H9 (cell line): ENCODE measurements at regions not wholly inside any gene's neighbourhood (a gene's known extent, or its start where the extent isn't known, plus 50 kb on each side); places are given as distances from the start of the nearest gene placed in this dataset.

Experiments
- DNase-seq: peaks from one replicate; pipeline ENCODE4 v3.0.0-alpha.2; 2017
- H2AFZ ChIP-seq: one replicate; pipeline ENCODE4 v1.6.1; 2013; ENCODE audit warnings: mild to moderate bottlenecking, low read length, control low read depth, moderate library complexity
- H2AK5ac ChIP-seq: 2 replicates; pipeline ENCODE4 v1.6.1; 2013; ENCODE audit warnings: low read length, control low read depth, mixed read lengths; ENCODE audit not compliant: insufficient read length
- H2BK120ac ChIP-seq: one replicate; pipeline ENCODE4 v1.6.1; 2013; ENCODE audit warnings: low read depth, mild to moderate bottlenecking, low read length, control low read depth, inconsistent platforms; ENCODE audit not compliant: poor library complexity, severe bottlenecking
- H2BK12ac ChIP-seq: 2 replicates; pipeline ENCODE4 v1.6.1; 2013; ENCODE audit warnings: low read length, control low read depth, mixed read lengths, low read depth; ENCODE audit not compliant: insufficient read length
- H2BK15ac ChIP-seq: 2 replicates; pipeline ENCODE4 v1.6.1; 2013; ENCODE audit warnings: low read depth, low read length, control low read depth
- H2BK20ac ChIP-seq: one replicate; pipeline ENCODE4 v1.6.1; 2013; ENCODE audit warnings: low read depth, mild to moderate bottlenecking, low read length, control low read depth, inconsistent platforms; ENCODE audit not compliant: poor library complexity, severe bottlenecking
- H2BK5ac ChIP-seq: 2 replicates; pipeline ENCODE4 v1.6.1; 2013; ENCODE audit warnings: low read length, control low read depth, mixed read lengths; ENCODE audit not compliant: insufficient read length
- H3K14ac ChIP-seq: 2 replicates; pipeline ENCODE4 v1.6.1; 2013; ENCODE audit warnings: low read length, control low read depth; ENCODE audit not compliant: insufficient read depth
- H3K18ac ChIP-seq: 2 replicates; pipeline ENCODE4 v1.6.1; 2013; ENCODE audit warnings: low read depth, mild to moderate bottlenecking, mixed read lengths, low read length, control low read depth; ENCODE audit not compliant: insufficient read length
- H3K23ac ChIP-seq: 2 replicates; pipeline ENCODE4 v1.6.1; 2013; ENCODE audit warnings: low read length, control low read depth, mixed read lengths, low read depth; ENCODE audit not compliant: insufficient read length
- H3K23me2 ChIP-seq: 2 replicates; pipeline ENCODE4 v1.6.1; 2013; ENCODE audit warnings: low read depth, mild to moderate bottlenecking, mixed read lengths, low read length, control low read depth; ENCODE audit not compliant: insufficient read length, poor library complexity, severe bottlenecking
- H3K27ac ChIP-seq: 2 replicates; pipeline ENCODE4 v1.5.1; 2013; ENCODE audit warnings: low read length, control low read depth, mixed read lengths, low read depth; ENCODE audit not compliant: insufficient read length
- H3K27me3 ChIP-seq: 2 replicates; pipeline ENCODE4 v1.6.1; 2013; ENCODE audit warnings: low read length, control low read depth, inconsistent platforms; ENCODE audit not compliant: insufficient read depth
- H3K4ac ChIP-seq: 2 replicates; pipeline ENCODE4 v1.6.1; 2013; ENCODE audit warnings: low read depth, mild to moderate bottlenecking, control low read depth, inconsistent platforms, low read length, moderate library complexity
- H3K4me1 ChIP-seq: 2 replicates; pipeline ENCODE4 v1.6.1; 2013; ENCODE audit warnings: low read length, control low read depth, inconsistent platforms; ENCODE audit not compliant: insufficient read depth
- H3K4me2 ChIP-seq: 2 replicates; pipeline ENCODE4 v1.6.1; 2013; ENCODE audit warnings: low read length, control low read depth, mixed read lengths; ENCODE audit not compliant: insufficient read length, insufficient read depth
- H3K56ac ChIP-seq: 2 replicates; pipeline ENCODE4 v1.6.1; 2013; ENCODE audit warnings: low read depth, mild to moderate bottlenecking, mixed read lengths, low read length, control low read depth; ENCODE audit not compliant: insufficient read length
- H3K79me1 ChIP-seq: 2 replicates; pipeline ENCODE4 v1.6.1; 2013; ENCODE audit warnings: low read depth, mild to moderate bottlenecking, moderate library complexity, low read length, control low read depth, inconsistent platforms; ENCODE audit not compliant: insufficient read depth, poor library complexity, severe bottlenecking
- H3K79me2 ChIP-seq: 2 replicates; pipeline ENCODE4 v1.6.1; 2013; ENCODE audit warnings: low read length, control low read depth, inconsistent platforms; ENCODE audit not compliant: insufficient read depth
- H3K9ac ChIP-seq: 2 replicates; pipeline ENCODE4 v1.6.1; 2013; ENCODE audit warnings: low read length, control low read depth, mixed read lengths; ENCODE audit not compliant: insufficient read length; ENCODE audit errors: extremely low read depth
- H3K9me3 ChIP-seq: one replicate; pipeline ENCODE4 v1.6.1; 2013; ENCODE audit warnings: low read depth, low read length, inconsistent platforms; ENCODE audit not compliant: control insufficient read depth
- H3T11ph ChIP-seq: one replicate; pipeline ENCODE4 v1.6.1; 2013; ENCODE audit warnings: mild to moderate bottlenecking, low read length, control low read depth, inconsistent platforms
- H4K20me1 ChIP-seq: one replicate; pipeline ENCODE4 v1.6.1; 2013; ENCODE audit not compliant: control insufficient read depth, insufficient read length, insufficient read depth
- H4K5ac ChIP-seq: 2 replicates; pipeline ENCODE4 v1.6.1; 2013; ENCODE audit warnings: low read depth, mild to moderate bottlenecking, mixed read lengths, low read length, control low read depth; ENCODE audit not compliant: insufficient read length
- H4K8ac ChIP-seq: replicated peaks from 2 replicates; pipeline ENCODE4 v1.6.1; 2013; ENCODE audit warnings: low read length, control low read depth, mixed read lengths, low read depth; ENCODE audit not compliant: insufficient read length
- H4K91ac ChIP-seq: 2 replicates; pipeline ENCODE4 v1.6.1; 2013; ENCODE audit warnings: low read depth, mild to moderate bottlenecking, moderate library complexity, mixed read lengths, low read length, control low read depth; ENCODE audit not compliant: insufficient read length
- H3K27ac Mint-ChIP-seq, 3 experiments: 2 replicates in 2 of 3; 3 replicates in 1 of 3; pipeline ENCODE4 v1.8.0; 2020 to 2021; ENCODE audit warnings: mixed read lengths in 3 of 3, mild to moderate bottlenecking in 1 of 3, moderate library complexity in 1 of 3
- H3K27me3 Mint-ChIP-seq: 2 replicates; pipeline ENCODE4 v1.8.0; 2021; ENCODE audit warnings: low read depth, mild to moderate bottlenecking, moderate library complexity, mixed read lengths
- H3K36me3 Mint-ChIP-seq, 3 experiments: 2 replicates in 2 of 3; 3 replicates in 1 of 3; pipeline ENCODE4 v1.8.0; 2020 to 2021; ENCODE audit warnings: low read depth in 3 of 3, mixed read lengths in 3 of 3; ENCODE audit not compliant: insufficient read depth in 1 of 3
- H3K4me1 Mint-ChIP-seq, 2 experiments: 2 replicates each; pipeline ENCODE4 v1.8.0; 2020; ENCODE audit warnings: mixed read lengths in 2 of 2
- H3K4me3 Mint-ChIP-seq, 2 experiments: 2 replicates in 1 of 2; 3 replicates in 1 of 2; pipeline ENCODE4 v1.8.0; 2020 to 2021; ENCODE audit warnings: mild to moderate bottlenecking in 2 of 2, mixed read lengths in 2 of 2, moderate library complexity in 1 of 2
- H3K9me3 Mint-ChIP-seq, 2 experiments: 2 replicates in 1 of 2; 3 replicates in 1 of 2; pipeline ENCODE4 v1.8.0; 2020; ENCODE audit warnings: mild to moderate bottlenecking in 2 of 2, mixed read lengths in 2 of 2, moderate library complexity in 1 of 2
- WGBS: extraction: QIAGEN DNeasy Blood & Tissue Kit; methylation state at CpG from one replicate; pipeline ENCODE4 v1.1.7; 2013; ENCODE audit warnings: missing lambda C conversion rate, low lambda C conversion rate, mixed read lengths; ENCODE audit not compliant: insufficient read length; ENCODE audit errors: extremely low coverage; 5-methylcytosine and 5-hydroxymethylcytosine counted together
- TF ChIP-seq, protein P1 (sequence below): fragments of 200-600 bp; sonication (generic); conservative IDR thresholded peaks from 3 replicates; pipeline ENCODE4 v1.8.0; 2021; ENCODE audit warnings: antibody characterized with exemption, mild to moderate bottlenecking

DNA sequence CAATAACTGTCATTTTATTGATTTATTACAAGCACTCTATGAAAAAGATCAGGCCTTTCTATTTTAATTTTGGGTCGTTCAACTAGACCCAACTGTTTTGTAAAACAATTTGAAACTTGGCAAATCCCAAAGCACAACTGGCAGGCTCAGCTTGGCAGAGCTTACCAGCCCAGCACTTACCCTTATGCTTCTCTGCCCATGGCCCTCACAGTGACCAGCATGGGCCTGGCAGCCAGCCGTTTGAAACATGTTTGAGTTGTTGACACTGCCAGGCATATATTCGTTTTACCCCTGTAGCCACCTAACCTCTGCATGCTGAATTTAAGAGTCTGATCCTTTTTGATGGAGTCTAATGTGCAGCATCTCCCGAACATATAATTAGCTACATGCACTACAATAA lies 796.7 kb upstream of the ADGRL2 start:
- no peaks in the 10 kb centered on the region for H3K27me3 Mint-ChIP-seq
- no peaks in the 10 kb centered on the region for H3K79me2 ChIP-seq
- no peak overlapping the region for H3T11ph ChIP-seq
- no peak overlapping the region for H3K4me3 Mint-ChIP-seq
- no peak overlapping the region for H2AK5ac ChIP-seq
- H3K9me3 Mint-ChIP-seq, result peaks cover 14 to 19% of the 10 kb centered on the region in 2 experiments
- no peak overlapping the region for H2BK12ac ChIP-seq
- H2AFZ ChIP-seq, result no peak overlapping the region
- H4K91ac ChIP-seq, result no peak overlapping the region
- H2BK120ac ChIP-seq, result no peak overlapping the region
- H3K27ac ChIP-seq, result no peak overlapping the region
- no peak overlapping the region for H2BK20ac ChIP-seq
- H3K4me1 ChIP-seq, result no peaks in the 10 kb centered on the region
- no peak overlapping the region for H3K18ac ChIP-seq
- H3K27me3 ChIP-seq, result no peaks in the 10 kb centered on the region
- no peak overlapping the region for H3K4ac ChIP-seq
- H3K4me2 ChIP-seq, result no peak overlapping the region
- no peaks in the 10 kb centered on the region for H3K4me1 Mint-ChIP-seq
- no peaks in the 10 kb centered on the region for H4K20me1 ChIP-seq
- H3K9ac ChIP-seq, result no peak overlapping the region
- H3K14ac ChIP-seq, result no peak overlapping the region
- H3K23ac ChIP-seq, result no peak overlapping the region
- TF ChIP-seq, protein P1, sequence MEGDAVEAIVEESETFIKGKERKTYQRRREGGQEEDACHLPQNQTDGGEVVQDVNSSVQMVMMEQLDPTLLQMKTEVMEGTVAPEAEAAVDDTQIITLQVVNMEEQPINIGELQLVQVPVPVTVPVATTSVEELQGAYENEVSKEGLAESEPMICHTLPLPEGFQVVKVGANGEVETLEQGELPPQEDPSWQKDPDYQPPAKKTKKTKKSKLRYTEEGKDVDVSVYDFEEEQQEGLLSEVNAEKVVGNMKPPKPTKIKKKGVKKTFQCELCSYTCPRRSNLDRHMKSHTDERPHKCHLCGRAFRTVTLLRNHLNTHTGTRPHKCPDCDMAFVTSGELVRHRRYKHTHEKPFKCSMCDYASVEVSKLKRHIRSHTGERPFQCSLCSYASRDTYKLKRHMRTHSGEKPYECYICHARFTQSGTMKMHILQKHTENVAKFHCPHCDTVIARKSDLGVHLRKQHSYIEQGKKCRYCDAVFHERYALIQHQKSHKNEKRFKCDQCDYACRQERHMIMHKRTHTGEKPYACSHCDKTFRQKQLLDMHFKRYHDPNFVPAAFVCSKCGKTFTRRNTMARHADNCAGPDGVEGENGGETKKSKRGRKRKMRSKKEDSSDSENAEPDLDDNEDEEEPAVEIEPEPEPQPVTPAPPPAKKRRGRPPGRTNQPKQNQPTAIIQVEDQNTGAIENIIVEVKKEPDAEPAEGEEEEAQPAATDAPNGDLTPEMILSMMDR, result no peak
- no peak overlapping the region for H2BK15ac ChIP-seq
- no peak overlapping the region for H4K8ac ChIP-seq
- H2BK5ac ChIP-seq, result no peak overlapping the region
- no peak overlapping the region for H3K56ac ChIP-seq
- no peak overlapping the region for H4K5ac ChIP-seq
- no peak overlapping the region for H3K27ac Mint-ChIP-seq
- no peaks in the 10 kb centered on the region for H3K79me1 ChIP-seq
- H3K23me2 ChIP-seq, result no peaks in the 10 kb centered on the region
- H3K36me3 Mint-ChIP-seq, result peaks cover 0 to 17% (median 10%) of the 10 kb centered on the region in 3 experiments
- no CpG with 5 or more reads among the region's 4 CpGs for WGBS
- DNase-seq, result no peak
- H3K9me3 ChIP-seq, result no peaks in the 10 kb centered on the region
